Duodenal mucosa (tissue), 2 donors: ENCODE measurements at regions not wholly inside any gene's neighbourhood (a gene's known extent, or its start where the extent isn't known, plus 50 kb on each side); places are given as distances from the start of the nearest gene placed in this dataset.

Experiments used
- H3K27ac ChIP-seq: one replicate; pipeline ENCODE4 v1.7.0; 2013; ENCODE audit warnings: low read depth, low read length
- H3K27me3 ChIP-seq, 2 donors: one replicate each; pipeline ENCODE4 v1.7.0; 2013; ENCODE audit warnings: low read length in 2 of 2, control low read depth in 1 of 2; ENCODE audit not compliant: insufficient read depth in 2 of 2, control insufficient read depth in 1 of 2
- H3K36me3 ChIP-seq, 2 donors: one replicate each; pipeline ENCODE4 v1.7.0; 2013; ENCODE audit warnings: low read length in 2 of 2, control low read depth in 1 of 2; ENCODE audit not compliant: insufficient read depth in 2 of 2, control insufficient read depth in 1 of 2
- H3K4me1 ChIP-seq, 2 donors: one replicate each; pipeline ENCODE4 v1.7.0; 2013; ENCODE audit warnings: low read length in 2 of 2, control low read depth in 1 of 2; ENCODE audit not compliant: insufficient read depth in 2 of 2, control insufficient read depth in 1 of 2
- H3K4me3 ChIP-seq, 2 donors: one replicate each; pipeline ENCODE4 v1.7.0; 2013; ENCODE audit warnings: low read length in 2 of 2, low read depth in 1 of 2
- H3K9ac ChIP-seq, 2 donors: one replicate each; pipeline ENCODE4 v1.7.0; 2013; ENCODE audit warnings: low read length in 2 of 2, low read depth in 1 of 2
- H3K9me3 ChIP-seq, 2 donors: one replicate each; pipeline ENCODE4 v1.7.0; 2013; ENCODE audit warnings: low read length in 2 of 2, control low read depth in 1 of 2; ENCODE audit not compliant: control insufficient read depth in 1 of 2

- Histone ChIP-seq H3K27ac (no peak overlapping the region), H3K36me3 (no peaks in the 10 kb centered on the region), H3K9me3 (no peaks in the 10 kb centered on the region), H3K4me3 (no peak overlapping the region), H3K27me3 (no peaks in the 10 kb centered on the region), H3K4me1 (no peaks in the 10 kb centered on the region), H3K9ac (no peak overlapping the region)
These were observed 54.4 kb upstream of the ACTRT1 start for GRCh38 chrX:128106630-128107029.

GRCh38 chrX:128105659-128106058 is 53.5 kb upstream of the ACTRT1 start:
- H3K4me1 ChIP-seq = no peaks in the 10 kb centered on the region
- no peak overlapping the region for H3K27ac ChIP-seq
- H3K27me3 ChIP-seq = no peaks in the 10 kb centered on the region
- no peak overlapping the region for H3K9ac ChIP-seq
- H3K36me3 ChIP-seq = no peaks in the 10 kb centered on the region
- H3K9me3 ChIP-seq = no peaks in the 10 kb centered on the region
- H3K4me3 ChIP-seq = no peak overlapping the region
